NCI-H1436 (cell line): ENCODE measurements at regions not wholly inside any gene's neighbourhood (a gene's known extent, or its start where the extent isn't known, plus 50 kb on each side); places are given as distances from the start of the nearest gene placed in this dataset.

Source experiments
- DNase-seq: peaks from one replicate; lab custom pipeline; 2025; lab: John Stamatoyannopoulos, UW

DNA sequence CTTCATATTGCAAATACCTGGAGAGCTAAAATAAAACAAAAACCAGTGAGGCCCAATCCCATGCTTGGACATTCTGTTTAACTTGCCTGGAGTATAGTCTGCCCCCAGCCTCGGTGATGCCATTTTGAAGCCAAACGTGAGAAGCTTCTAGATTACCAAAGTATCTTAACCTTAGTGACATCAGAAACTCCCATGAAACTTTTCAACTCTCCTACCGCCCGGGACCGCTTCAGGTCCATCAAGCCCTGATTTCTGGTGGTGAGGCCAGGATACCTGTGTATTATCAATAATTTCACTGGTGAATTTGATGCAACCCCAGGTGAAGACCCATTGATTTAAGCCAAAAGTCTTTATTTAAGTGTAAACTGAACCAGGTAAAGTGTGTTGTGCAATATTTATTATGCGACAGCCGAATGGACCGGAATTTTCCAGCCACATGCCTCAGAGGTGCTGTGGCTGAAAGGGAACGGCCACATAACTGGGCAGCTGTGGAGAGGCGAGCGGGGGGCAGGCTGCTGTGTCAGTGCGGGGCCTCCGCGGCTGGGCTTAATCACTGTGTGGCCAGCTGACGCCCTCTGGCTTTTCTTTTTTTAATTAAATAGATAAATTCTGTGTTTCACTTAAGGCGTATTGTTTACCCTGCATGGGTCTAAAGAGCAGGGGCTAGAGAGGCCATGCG, 385.5 kb upstream of the B3GAT1 start:
- no peak for DNase-seq

DNA sequence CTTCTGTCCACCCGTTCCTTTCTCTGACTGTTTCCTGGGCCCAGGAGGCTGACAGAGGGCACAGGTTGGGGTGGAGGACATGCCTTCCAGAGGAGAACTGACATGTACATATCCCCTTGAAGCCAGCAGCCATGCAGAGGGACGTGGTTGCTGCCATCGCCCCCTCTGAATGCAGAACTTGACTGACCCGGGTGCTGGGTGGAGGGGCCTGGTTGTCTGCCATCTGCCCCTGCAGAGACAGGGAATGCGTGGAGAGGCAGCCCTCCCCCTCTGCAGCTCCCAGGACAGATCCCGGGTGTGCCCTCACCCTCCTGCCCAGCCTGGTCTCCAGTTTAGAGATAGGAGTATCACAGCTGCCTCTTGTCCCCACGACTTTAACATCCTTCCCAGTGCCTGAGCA, 383.0 kb upstream of the B3GAT1 start:
- no peak for DNase-seq

- DNase-seq: no peak
Observed at GRCh38 chr11:134794192-134794591, 382.1 kb upstream of the B3GAT1 start.

GRCh38 chr11:134792677-134793076, 380.6 kb upstream of the B3GAT1 start:
- no peak for DNase-seq

- no peak for DNase-seq
Observed at GRCh38 chr11:134792044-134792443, 380.0 kb upstream of the B3GAT1 start.

- no peak for DNase-seq
Observed at GRCh38 chr11:134791102-134791501, 379.1 kb upstream of the B3GAT1 start.

- DNase-seq: no peak
Observed at GRCh38 chr11:134789104-134789503, 377.1 kb upstream of the B3GAT1 start.

- DNase-seq: no peak
Observed at GRCh38 chr11:134786636-134787035, 374.6 kb upstream of the B3GAT1 start.

DNA sequence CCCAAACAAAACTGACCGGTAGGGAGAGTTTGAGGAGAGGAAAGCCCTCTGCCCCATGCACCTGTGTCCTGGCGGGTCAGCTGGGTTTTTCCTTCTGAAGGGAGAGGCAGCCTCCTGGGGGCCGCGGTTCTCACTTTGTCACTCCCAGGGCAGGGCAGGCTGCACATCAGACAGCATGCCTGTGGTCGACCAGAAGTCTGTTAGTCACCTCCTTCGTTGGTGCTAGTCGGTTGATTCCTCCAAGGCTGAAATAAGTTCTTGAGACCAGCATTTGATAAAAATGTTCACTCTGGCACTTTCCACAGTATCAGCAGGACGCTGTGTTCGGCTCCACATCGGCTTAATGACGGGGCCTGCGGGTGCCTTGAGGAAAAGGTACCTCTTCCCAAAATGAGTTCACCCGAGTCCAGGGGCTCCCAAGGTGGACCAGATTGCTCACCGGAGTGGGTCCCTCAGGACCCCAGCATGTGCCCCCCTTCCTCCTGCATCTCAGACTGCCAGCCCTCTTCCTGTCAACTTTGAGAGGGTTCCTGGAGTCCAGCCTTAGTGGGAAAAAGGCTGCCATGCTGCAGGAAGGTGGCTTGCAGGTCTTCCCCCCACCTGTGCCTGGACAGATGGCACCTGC, 373.7 kb upstream of the B3GAT1 start:
- DNase-seq: no peak

- DNase-seq: no peak
Observed at GRCh38 chr11:134785059-134785458, 373.0 kb upstream of the B3GAT1 start.

DNA sequence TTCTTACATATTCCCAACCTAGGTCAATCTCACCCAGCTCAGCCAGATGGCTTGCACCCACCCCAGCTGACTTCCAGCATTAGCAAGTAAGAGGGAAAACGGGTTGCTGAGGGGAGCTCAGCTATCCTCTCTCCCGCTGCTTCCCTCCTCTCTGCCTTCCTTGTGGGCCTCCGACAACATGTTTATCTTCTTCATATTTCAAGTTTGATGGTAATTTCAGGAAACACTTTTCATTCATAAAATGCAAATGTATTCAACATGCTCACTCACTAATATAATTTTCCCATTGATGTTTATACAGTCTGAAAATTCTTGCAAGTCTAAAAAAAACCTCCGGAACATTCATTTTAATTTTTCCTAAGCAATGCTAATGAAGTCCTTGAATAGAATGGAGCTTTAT, 372.5 kb upstream of the B3GAT1 start:
- no peak for DNase-seq

GRCh38 chr11:134784046-134784445, 372.0 kb upstream of the B3GAT1 start:
- DNase-seq: no peak

DNA sequence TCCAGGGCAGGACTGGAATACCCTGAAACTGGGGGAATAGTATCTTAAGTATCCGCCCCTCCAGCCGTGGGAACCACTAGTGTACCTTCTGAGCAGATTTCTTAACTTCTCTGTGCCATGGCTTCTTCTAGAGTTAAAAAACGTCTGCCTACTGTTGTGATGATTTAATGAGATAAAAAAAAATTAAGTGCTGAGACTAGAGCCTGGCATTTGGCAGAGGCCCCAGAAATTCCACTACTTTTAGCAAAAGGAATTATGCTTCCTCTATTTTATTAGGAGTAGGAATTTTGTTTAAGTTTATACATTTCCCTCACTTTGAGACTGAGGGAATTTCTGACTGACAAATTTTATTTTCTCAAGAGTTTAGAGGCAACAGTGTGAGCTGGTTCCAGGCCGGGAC, 371.2 kb upstream of the B3GAT1 start:
- DNase-seq: no peak

- no peak for DNase-seq
Observed at GRCh38 chr11:134781380-134781866, 369.4 kb upstream of the B3GAT1 start.

DNA sequence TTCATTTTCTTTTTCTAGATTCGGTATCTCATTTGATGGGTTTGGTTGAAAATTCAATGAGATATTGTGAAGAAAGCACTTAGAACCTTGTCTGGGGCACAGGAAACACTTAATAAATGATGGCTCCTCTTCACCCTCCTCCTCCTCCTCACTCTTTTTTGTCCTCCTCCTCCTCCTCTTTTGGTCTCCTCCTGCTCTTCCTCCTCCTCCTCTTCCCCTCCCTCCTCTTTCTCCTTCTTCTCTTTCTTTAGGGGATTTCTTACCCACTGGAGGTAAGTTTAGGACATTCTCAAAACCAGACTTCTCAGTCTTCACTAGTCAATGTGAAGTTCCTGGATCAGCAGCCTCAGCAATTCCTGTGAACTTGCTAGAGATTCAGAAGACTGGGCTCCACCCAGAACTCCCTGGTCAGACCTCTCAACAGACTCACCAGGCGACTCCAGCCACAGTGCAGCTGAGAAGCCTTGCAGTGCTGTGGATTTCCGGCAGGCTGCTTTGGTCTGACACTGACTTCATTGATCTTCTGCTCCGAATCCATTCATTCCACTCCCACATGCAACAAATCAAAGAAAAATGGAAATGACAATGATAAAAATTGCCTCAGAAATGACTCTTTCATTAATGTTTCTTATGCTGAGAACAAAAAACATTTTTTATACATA, 368.6 kb upstream of the B3GAT1 start:
- DNase-seq: no peak

DNA sequence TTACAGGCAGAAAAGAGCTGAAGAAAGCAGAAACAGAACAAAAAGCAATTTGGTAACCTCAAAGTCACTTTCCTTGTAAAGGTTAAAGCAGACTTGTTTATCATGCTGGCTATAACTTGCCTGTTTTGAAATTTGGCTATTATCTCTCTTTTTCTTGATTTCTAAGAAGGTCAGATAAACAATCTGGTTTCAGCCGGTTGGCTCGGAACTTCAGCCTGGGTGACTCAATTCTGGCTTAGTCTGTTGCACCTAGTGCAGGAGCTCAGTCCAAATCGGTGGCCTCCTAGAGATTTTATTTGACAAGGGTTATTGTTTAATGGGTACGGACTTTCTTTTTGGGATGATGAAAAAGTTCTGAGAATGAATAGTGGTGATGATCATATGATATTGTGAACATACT, 367.1 kb upstream of the B3GAT1 start:
- no peak for DNase-seq

- DNase-seq: no peak
Observed at GRCh38 chr11:134768463-134768862, 356.4 kb upstream of the B3GAT1 start.

DNA sequence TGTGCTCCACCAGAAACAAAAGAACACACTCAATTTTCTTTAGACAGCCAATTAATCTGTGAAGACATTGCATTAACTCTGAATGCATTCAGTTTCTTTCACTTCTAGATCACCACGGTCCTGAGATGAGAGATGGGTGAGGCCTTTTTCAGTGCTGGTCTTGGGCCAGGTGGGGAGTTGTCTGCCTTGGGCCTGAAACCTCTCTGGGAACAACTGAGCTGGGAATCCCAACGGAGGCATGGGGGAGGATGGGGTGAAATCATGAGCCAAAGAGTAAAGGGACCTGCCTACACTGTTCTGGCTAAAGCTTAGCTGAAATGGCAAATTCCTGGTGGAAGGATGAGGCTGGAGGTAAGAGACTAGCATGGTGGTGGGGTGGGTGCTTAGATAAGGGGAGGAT, 353.5 kb upstream of the B3GAT1 start:
- DNase-seq: no peak

DNA sequence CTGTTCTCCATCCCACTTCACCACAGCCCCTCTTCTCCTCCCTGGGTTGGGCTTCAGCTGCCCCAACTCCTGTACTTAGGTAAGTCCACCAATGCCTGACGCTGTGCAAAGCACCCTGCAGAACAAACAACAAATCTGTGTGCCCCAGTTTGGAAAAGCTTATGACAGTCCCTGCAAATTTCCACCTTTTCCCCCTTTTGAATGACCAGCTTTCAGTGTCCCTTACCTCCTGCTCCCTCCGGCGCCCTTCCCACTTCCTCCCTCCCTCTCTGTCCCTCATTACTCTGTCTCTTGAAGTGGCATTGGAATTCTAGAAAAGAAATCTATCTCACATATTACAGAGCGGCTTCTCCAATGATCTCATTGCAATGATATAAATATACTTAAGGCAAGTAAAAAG, 352.9 kb upstream of the B3GAT1 start:
- no peak for DNase-seq

- no peak for DNase-seq
Observed at GRCh38 chr11:134764367-134764766, 352.3 kb upstream of the B3GAT1 start.

- no peak for DNase-seq
Observed at GRCh38 chr11:134763030-134763388, 351.0 kb upstream of the B3GAT1 start.

DNA sequence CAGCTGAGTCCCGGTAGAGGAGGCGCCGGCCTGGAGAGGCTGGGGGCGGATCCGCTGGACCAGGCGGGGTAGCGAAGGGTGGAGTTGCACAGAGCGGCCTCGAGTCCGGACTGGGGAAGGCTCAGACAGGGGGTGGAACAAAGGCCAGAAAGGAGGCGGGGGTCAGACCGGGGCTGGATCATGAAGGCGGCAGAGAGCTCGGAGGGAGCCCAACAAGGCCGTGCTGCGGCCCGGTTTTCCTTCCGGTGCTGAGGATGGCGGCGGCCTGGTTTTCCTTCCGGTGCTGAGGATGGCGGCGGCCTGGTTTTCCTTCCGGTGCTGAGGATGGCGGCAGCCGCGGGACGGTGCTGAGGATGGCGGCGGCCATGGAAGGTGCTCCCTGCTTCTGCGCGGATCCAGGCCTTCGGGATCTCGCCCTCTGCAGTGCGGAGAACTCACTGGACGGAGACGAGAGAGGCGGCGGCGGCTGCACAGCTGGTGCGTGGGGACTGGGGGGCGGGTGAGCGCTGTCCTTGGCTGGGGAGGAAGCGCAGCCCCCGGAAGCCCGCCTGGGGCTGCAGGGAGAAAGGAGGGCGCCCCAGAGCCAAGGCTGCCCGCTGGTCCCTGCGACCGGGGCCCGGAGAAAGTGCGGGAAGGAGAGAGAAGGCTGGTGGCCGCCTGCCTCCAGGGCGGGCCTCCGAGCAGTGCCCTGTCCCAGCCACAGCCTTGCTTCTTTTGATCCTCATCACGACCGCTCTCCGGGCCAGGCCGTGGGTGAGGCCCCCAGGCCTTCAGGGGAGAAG, 350.4 kb upstream of the B3GAT1 start:
- no peak for DNase-seq

DNA sequence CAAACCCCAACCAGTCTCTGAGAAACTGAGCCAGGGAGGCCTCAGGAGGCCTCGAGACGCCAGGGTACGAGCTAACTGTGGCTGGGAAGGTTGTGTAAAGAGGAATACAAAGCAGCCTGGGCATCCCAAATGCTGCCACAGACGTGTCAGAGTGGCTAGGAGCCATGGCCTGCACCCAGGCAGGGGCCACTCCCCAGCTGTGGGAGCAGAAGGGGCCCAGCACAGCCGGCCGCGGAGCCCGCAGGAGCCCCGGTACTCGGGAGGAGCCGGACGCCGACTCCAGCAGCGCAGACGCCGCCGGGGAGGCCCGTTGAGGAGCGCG, 349.8 kb upstream of the B3GAT1 start:
- no peak for DNase-seq
